OCI-M2 (cell line): ENCODE measurements at regions not wholly inside any gene's neighbourhood (a gene's known extent, or its start where the extent isn't known, plus 50 kb on each side); places are given as distances from the start of the nearest gene placed in this dataset.
"Not testable (repeated sequence)": the region's sequence is repeated elsewhere in the genome, so short reads cannot be mapped to it uniquely, and the experiment has no call there.

Experiments used
- DNase-seq: peaks from one replicate; lab custom pipeline; 2025; ENCODE audit not compliant: unreplicated experiment; lab: John Stamatoyannopoulos, UW

DNA sequence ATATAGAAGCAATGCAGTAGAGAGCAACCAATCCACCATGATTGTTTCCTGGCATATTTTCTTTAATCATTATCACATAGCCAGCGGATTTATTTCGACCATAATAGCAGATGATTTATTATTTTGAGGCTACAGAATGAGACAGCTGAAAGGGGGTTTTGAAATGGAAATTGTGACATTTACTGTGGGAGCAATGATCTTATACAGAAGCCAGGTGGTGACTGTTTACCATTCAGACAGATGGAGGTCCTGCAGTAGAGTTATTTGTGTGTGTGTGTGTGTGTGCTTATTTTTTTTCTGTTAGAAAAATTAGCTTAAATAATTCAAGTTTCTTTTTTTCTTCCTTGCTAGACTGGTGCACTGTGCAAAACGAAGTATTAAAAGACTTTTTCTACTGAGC, 1784.5 kb downstream of the MRPL39 start:
- no peak for DNase-seq

DNA sequence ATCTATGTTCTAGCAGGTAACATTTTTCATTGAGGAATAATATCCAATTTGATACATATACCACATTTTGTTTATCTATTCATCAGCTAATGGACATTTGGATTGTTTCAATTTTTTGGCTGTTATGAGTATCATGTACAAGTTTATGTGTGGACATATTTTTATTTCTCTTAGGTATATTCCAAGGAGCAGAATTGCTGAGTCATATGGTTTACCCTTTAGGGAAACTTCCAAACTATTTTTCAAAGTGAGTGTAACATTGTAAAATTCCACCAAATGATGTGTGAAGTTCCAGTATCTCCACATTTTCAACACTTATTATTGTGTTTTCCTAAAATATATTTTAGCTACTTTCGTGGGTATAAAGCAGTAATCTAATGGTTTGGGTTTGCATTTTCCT, 1789.9 kb downstream of the MRPL39 start:
- DNase-seq = no peak

DNA sequence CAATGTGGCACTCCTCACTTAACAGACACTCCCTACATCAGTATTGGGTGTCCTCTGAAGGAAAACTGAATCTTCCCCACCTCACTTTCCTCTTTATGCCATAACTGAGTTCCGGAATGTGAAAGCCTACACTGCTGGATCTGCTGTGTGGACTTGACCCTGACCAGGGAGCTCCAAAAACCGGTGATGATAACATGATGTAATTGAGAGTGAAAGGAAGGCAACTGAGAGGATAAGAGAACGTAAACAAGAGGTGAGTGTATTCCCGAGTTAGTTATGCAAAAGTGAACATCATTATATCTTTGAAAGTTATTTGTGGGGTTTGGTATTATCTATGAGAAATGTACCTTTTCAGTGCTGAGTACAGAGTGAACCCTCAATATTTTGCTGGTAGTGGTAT, 1794.8 kb downstream of the MRPL39 start:
- DNase-seq = no peak

DNA sequence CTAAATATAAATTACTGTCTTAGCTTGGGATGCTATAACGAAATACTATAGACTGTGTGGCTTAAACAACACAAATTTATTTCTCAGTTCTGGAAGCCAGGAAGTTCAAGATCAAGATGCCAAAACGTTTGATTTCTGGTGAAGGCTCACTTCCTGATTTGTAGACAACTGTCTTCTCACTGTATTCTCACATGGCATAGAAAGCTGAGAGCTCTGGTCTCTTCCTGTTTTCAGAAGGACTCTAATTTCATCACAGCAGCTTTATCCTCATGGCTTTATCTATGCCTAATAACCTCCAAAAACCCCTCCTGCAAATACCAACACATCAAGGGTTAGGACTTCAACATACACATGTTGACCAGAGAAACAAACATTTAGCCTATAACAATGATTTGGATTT, 1795.5 kb downstream of the MRPL39 start:
- DNase-seq = no peak

DNA sequence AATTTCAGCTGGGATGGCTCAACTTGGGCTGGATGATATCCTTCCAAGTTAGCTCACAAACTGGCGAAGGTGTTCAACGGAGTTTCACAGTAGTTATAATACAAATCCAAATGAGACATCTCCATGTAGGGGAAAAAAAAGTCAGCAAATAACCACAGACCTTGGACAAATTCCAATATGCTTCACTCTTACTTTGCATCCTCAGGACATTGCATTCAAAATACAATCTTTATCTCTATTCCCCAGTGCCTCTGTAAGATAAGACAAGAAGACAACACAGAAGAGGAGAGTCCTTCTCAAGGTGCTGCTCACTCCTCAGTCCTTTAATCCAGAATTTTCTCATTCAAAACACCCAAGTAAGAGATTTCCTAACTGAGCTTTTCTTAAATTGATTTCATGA, 1797.7 kb downstream of the MRPL39 start:
- DNase-seq = no peak

DNA sequence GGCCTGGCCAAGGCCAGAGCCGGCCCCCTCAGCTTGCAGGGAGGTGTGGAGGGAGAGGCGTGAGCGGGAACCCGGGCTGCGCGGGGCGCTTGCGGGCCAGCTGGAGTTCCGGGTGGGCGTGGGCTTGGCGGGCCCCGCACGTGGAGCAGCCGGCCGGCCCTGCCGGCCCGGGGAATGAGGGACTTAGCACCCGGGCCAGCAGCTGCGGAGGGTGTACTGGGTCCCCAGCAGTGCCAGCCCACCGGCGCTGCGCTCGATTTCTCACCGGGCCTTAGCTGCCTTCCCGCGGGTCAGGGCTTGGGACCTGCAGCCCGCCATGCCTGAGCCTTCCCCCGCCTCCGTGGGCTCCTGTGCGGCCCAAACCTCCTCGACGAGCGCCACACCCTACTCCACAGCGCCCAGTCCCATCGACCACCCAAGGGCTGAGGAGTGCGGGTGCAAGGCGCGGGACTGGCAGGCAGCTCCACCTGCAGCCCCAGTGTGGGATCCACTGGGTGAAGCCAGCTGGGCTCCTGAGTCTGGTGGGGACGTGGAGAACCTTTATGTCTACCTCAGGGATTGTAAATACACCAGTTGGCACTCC, 1800.2 kb downstream of the MRPL39 start:
- not testable (repeated sequence) for DNase-seq

DNA sequence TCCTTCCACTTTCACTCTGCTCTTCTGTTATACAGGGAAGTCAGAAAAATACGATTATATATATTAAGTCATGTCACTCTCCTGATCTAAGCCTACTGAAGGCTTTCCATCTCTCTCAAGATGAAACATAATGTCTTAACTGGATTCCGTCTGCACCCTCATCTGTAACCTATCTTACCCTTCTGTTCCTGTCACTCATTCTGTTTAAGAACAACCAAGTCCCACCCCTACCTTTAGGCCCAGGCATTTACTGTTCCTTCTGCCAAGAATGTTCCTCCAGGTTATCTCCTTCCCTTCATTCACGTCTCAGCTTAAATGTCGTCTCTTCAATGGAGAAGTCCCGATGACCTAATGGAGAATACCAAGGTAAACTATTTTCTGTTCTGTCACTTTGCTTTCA, 1802.4 kb downstream of the MRPL39 start:
- no peak for DNase-seq

DNA sequence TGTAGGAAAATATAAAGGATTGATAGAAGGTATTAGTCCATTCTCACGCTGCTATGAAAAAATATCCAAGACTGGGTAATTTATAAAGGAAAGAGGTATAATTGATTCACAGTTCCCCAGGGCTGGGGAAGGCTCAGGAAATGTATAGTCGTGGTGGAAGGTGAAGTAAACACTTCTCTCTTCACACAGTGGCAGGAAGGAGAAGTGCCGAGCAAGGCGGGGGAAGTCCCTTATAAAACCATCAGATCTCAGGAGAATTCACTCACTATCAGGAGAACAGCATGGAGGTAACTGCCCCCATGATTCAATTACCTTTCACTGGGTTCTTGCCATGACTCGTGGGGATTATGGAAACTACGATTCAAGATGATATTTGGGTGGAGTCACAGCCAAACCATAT, 1806.0 kb downstream of the MRPL39 start:
- no peak for DNase-seq

DNA sequence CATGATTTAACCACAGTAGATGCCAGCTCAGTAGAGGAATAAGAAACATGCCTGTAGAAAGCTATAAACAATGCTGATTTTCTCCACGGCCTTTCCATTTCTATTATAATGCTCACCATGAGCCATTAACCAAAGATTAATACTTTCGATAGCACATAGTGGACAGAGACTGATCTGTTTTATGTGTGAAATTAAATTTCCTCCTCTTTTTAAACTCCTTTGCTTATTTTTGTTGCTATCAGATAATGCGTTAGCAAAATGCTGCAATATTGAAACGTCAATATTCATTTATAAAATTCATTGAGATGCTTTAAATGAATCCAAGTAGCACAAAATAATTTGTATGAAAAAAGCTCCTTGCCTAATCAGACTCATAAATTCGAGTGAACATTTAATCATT, 1807.9 kb downstream of the MRPL39 start:
- DNase-seq = no peak

DNA sequence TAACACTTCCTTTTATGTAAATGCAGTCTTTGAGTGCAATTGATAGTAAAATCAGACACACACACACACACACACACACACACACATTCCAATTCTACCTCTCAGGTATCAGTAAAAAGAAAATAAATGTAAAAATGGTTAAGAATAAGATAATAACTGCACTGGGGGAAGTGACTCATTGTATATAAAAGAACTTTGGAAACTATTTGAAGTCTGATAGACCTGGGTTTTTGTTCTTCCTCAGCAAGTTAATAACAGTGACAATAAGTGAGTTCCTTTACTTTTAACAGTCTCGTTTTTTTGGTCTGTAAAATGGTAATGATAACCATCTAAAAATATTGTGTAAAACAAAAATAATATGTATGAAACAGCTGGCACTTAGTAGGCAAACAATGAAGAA, 1815.0 kb downstream of the MRPL39 start:
- no peak for DNase-seq

DNA sequence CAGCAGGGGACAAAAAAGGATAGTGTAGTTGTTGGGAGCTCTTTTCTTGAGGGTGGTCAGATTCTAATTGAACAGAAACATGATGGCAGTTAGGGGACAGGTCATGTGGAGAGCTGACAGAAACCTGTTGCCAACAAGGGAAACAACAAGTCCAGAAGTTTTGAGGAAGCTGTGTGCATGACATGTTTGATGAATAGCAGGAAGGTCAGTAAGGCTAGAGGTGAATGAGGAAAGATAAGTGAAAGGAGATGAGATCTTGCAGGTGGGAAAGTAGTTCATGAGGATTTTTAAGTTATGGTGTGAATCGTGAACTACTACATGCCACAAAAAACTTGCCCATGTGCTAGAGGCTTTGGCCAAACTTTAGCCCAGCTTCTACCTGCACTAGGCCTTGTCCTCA, 1817.4 kb downstream of the MRPL39 start:
- no peak for DNase-seq

DNA sequence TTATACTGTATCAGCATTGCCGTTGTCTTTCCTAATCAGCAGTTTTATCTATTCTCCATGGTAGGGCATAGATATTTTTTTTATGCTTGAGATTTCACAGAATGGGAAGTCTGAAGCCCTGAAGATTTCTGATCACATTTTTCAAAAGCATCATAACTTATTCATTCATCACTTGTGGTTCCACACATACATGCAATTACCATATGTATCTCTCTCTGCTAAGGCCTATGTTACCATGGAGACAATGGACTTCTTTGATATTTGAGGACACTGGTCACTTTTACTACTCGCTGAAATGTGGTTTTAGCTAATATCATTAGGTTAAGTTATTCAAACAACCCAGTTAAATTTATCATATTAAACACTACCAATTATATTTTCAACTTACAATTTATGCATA, 1827.0 kb downstream of the MRPL39 start:
- no peak for DNase-seq

DNA sequence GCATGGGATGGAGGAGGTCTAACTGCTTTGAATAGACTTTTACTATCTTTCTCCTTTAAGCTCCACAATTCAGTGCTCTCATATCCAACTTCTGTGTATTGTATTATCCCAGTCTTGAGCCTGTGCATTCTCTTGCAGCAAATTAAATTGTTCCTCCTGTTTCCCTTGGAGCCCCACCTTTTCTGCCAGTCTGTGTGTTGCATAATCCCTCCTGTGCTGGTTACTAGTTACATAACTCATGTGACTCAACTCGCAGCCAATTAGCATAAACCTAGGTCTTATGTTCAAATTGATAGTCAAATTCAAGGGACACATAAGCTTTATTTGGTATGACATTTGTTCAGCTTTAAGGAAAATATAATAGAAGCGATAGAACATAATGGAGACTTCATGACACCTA, 1863.5 kb downstream of the MRPL39 start:
- no peak for DNase-seq

DNA sequence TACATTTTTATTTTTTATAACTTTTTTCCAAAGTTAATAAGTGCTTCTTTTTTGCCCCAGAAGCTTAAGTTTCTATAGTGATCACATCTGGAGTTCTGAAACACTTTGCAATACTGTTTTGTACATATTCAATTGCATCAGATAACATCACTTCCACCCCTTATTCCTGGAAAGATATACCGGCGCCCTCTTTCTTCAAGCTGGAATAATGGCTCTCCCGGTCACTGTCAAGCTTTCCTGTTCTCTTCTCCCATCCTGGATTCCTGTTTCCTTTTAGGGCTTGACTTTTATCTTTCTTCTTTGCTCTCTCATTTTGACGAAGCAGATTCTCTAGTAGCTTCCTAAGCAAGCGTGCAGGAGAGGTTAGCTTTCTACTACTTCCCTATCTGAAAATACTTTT, 1866.8 kb downstream of the MRPL39 start:
- DNase-seq = no peak

DNA sequence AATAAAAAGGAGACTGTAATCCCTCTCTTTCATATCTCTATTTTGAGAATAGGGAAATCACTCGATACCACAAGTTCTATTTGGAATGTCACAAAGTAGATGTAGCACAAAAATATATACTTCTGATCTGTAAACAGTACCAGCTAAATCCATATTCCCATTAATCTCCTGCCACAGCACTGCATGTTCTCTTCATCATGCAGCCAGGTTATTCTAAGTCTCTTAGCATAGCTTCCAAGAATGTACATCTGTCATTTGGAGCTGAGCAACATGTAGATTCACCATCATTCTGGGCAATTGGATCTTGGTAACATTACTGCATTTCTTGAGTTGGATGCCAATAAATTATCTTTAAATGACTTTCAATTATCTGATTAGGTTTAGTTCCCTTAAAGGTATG, 1874.5 kb downstream of the MRPL39 start:
- DNase-seq = no peak

DNA sequence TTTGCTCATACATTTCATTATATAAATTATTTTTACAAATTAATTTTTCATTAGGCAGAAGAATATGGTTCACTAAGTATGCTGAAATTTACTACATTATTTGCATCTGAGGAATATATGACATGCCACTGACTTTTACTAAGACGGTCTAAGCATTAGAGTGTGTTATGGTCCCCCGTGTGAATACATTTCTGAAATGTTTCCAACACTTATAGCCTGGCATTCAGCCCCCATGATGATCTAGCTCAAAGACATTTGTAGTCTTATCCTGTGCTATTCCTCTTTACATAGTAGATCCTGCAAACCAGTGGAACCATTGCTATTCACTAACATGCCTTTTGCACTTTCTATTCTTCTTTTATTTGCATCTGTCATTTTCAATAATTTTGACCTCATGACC, 1878.0 kb downstream of the MRPL39 start:
- no peak for DNase-seq

DNA sequence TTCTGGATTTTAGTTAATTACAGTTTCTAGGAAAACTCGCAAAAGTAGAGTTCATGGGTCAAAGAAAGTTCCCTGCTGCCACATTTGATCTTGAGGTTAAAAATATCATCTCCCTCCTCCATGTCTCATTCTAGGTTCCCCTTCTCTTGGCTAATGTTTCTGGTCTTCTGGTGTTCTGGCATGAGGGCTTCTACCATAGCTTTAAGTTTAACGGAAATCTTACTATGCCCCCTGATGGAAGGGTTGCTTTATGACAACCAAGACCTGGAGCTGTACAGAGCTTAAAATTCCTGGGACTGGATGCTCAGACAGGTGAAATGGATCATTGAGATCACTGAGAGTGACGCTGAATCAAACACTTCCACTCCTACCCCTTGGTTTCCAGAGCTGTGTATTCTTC, 1881.7 kb downstream of the MRPL39 start:
- no peak for DNase-seq

DNA sequence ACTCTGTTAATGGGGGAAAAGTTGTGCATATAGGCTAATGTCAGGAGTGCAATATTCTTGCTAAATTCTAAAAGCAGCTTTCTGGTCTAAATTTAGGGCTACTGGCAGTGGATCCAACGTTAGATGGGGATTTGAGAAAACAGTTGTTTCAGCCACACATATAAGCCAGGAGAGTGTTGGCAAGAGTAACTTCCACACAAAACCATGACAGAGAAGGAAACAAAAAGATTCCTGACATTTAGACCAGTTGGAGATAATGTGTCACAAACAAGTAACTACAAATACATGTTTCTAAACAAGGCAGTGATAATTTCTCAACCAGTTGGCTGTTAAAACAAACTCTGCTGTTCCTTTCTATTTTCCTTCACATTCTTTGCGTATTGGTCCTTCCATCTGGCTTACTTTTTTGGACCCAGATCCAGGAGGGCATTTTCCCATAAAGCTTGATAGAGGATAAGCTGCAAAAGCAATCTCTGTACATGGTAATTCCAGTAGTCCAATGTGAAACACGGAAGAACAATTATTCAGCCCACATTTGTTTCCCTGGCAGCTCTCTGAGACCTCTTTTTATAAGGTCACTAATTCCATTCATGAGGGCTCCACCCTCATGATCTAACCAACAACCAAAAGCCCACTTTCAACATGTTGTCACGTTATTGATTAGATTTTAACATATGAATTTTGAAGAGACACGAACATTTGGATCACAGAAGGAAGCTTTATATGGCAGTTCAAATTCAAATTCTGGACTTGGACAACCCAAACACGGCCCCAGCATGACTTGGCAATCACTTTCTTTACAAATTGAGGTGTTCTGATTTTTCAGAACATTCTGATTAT, 1888.6 kb downstream of the MRPL39 start:
- no peak for DNase-seq

DNA sequence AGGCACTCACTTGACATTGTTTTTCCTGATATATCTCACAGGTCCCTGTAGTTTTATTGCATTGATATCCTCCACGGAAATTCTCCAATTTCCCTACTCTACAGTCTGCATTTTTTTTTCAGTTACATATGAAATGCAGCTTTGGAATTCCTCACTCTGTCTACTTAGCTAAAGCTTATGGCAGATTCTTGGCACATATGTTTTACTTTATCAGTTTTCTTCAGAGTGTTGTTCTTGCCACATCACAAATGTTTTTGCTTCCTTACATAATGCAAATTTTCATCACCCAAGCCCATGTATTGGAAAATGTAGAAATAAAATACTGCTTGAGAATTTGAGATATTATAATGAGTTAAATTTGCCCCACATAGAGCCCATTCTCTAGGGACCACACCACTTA, 1895.1 kb downstream of the MRPL39 start:
- no peak for DNase-seq

DNA sequence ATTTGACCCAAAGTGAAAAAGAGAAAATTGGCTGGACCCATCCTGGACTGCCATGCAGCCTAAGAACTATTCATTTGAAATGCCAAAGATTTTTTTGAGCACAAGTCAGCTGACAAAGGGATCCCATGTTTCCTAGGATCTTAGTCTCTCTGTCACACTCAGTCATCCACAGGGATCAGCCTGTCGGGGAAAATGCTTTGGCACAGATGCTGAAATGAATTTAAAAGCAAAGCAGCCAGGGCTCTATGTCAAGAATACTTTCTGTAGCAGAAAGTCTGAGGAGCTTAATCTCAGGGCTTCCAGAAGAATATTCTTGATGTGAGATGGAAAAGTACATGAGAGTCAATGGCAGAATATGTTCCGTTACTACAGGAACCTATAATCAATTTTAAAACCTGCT, 1900.8 kb downstream of the MRPL39 start:
- no peak for DNase-seq

DNA sequence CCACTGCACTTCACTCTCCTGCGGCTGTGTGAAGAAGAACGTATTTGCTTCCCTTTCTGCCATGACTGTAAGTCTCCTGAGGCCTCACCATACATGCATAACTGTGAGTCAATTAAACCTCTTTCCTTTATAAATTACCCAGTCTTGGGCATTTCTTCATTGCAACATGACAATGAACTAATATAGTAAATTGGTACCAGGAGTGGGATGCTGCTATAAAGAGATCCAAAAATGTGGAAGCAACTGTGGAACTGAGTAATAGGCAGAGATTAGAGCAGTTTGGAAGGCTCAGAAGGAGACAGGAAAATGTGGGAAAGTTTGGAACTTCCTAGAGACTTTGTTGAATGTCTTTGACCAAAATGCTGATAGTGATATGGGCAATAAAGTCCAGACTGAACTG, 1907.9 kb downstream of the MRPL39 start:
- DNase-seq = no peak

DNA sequence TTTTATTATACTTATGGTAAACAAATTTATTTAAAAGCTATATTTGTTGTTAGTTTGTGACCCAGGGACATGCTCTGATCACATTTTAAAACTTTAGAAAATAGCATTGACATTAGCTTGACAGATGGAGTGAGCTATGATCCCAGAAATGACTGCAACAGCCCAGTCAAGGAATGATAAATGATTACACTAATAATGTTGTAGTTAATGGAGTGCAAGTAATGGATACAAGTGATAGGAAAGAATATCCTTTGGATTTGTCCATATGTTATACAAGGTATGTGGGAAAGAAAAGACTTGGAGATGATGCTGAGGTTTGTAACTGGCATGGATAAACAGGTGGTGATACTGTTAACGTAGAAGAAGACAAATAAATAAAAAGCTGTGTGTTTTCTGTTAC, 1908.7 kb downstream of the MRPL39 start:
- no peak for DNase-seq

DNA sequence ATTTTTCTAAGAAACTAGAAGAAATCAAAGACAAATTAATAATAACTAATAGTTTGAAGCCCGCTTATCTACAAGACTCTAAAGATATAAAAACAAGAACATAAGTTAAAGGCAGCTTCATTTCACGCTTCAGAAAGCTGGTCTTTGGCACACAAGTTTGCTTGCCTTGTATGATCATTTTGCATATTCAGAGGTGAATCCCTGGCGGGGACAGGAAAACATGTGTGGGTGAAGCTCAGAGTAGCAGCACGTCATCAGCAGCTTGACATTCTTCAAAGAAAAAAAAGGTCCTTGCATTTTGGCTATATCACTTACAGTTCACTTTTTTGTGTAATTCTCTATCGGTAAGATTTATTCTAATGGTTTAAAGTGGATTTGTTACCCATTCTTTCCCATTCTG, 1911.8 kb downstream of the MRPL39 start:
- no peak for DNase-seq
